ENCODE measurements at regions not wholly inside any gene's neighbourhood (a gene's known extent, or its start where the extent isn't known, plus 50 kb on each side); places are given as distances from the start of the nearest gene placed in this dataset.

DNA sequence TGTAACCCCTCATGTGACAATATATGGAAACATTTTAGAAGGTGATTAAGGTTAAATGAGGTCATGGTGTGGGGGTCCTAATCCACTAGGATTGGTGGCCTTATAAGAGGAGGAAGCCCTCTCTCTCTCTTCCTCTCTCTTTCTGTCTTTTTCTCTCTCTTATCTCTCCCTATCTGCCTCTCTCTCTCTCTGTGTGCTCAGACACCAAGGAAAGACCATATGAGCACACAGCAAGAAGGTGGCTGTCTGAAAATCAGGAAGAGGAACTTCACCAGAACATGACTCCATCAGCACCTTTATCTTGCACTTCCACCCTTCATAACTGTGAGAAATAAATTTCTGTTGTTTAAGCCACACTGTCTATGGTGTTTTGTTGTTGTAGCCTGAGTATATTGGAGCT, 1472.2 kb downstream of the PCDH7 start:
- TF ChIP-seq, protein P1, sequence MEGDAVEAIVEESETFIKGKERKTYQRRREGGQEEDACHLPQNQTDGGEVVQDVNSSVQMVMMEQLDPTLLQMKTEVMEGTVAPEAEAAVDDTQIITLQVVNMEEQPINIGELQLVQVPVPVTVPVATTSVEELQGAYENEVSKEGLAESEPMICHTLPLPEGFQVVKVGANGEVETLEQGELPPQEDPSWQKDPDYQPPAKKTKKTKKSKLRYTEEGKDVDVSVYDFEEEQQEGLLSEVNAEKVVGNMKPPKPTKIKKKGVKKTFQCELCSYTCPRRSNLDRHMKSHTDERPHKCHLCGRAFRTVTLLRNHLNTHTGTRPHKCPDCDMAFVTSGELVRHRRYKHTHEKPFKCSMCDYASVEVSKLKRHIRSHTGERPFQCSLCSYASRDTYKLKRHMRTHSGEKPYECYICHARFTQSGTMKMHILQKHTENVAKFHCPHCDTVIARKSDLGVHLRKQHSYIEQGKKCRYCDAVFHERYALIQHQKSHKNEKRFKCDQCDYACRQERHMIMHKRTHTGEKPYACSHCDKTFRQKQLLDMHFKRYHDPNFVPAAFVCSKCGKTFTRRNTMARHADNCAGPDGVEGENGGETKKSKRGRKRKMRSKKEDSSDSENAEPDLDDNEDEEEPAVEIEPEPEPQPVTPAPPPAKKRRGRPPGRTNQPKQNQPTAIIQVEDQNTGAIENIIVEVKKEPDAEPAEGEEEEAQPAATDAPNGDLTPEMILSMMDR (IDR thresholded peaks at IDR 0.05; ENCODE audit: poor library complexity), result no peak
- no peak for TF ChIP-seq EZH2 (IDR thresholded peaks at IDR 0.05; ENCODE audit: borderline replicate concordance)
